HepG2 (cell line): ENCODE measurements at regions not wholly inside any gene's neighbourhood (a gene's known extent, or its start where the extent isn't known, plus 50 kb on each side); places are given as distances from the start of the nearest gene placed in this dataset.
"Not testable (repeated sequence)": the region's sequence is repeated elsewhere in the genome, so short reads cannot be mapped to it uniquely, and the experiment has no call there.

Experiments used
- CREB1 ChIP-seq, 2 experiments: fragments of 450-650 bp in 1 of 2; IDR thresholded peaks; 2 replicates each; pipeline ENCODE4 v1.6.1; 2016 to 2017; ENCODE audit warnings: control low read depth in 1 of 2, mild to moderate bottlenecking in 1 of 2, missing compliant biosample characterization in 1 of 2, missing genetic modification characterization in 1 of 2
- FOXO1 ChIP-seq: sonication (generic); formaldehyde crosslinking; IDR thresholded peaks from 2 replicates; pipeline ENCODE4 v1.4.0; 2020; ENCODE audit warnings: missing genetic modification reagents
- HES4 ChIP-seq: sonication (generic); formaldehyde crosslinking; IDR thresholded peaks from 2 replicates; pipeline ENCODE4 v1.9.0; 2021; ENCODE audit warnings: mild to moderate bottlenecking, missing genetic modification reagents, borderline replicate concordance
- HNF4G ChIP-seq, 2 experiments: sonication (generic) in 1 of 2; formaldehyde crosslinking in 1 of 2; IDR thresholded peaks; 2 replicates each; pipeline versions ENCODE4 v1.4.0 to v1.6.1; 2011 to 2020; ENCODE audit warnings: borderline replicate concordance in 2 of 2, low read depth in 2 of 2, mild to moderate bottlenecking in 2 of 2, low read length in 1 of 2, missing genetic modification reagents in 1 of 2, moderate library complexity in 1 of 2
- ISL2 ChIP-seq: sonication (generic); formaldehyde crosslinking; IDR thresholded peaks from 2 replicates; pipeline ENCODE4 v1.5.0; 2020; ENCODE audit warnings: missing genetic modification reagents
- MTA1 ChIP-seq: sonication (generic); formaldehyde crosslinking; IDR thresholded peaks from 2 replicates; pipeline ENCODE4 v1.4.0; 2020; ENCODE audit warnings: missing genetic modification reagents, mild to moderate bottlenecking, borderline replicate concordance
- MYPOP ChIP-seq: sonication (generic); formaldehyde crosslinking; IDR thresholded peaks from 2 replicates; pipeline ENCODE4 v1.8.1; 2023; ENCODE audit warnings: mild to moderate bottlenecking, moderate library complexity, missing genetic modification reagents
- PPARG ChIP-seq: conservative IDR thresholded peaks from 2 replicates; pipeline ENCODE4 v1.6.1; 2016; ENCODE audit warnings: missing biosample characterization, missing genetic modification reagents
- RCOR2 ChIP-seq: IDR thresholded peaks from 2 replicates; pipeline ENCODE4 v1.6.1; 2016; ENCODE audit warnings: missing biosample characterization, missing genetic modification reagents
- RXRB ChIP-seq: IDR thresholded peaks from 2 replicates; pipeline ENCODE4 v1.6.1; 2016; ENCODE audit warnings: borderline replicate concordance, missing genetic modification reagents, missing compliant biosample characterization
- SAP130 ChIP-seq: IDR thresholded peaks from 2 replicates; pipeline ENCODE4 v1.6.1; 2016; ENCODE audit warnings: low read depth
- TBX3 ChIP-seq: fragments of 450-650 bp; IDR thresholded peaks from 2 replicates; pipeline ENCODE4 v1.6.1; 2017; ENCODE audit warnings: antibody characterized with exemption, mild to moderate bottlenecking, inconsistent platforms, borderline replicate concordance
- THAP11 ChIP-seq: IDR thresholded peaks from 2 replicates; pipeline ENCODE4 v1.6.1; 2016; ENCODE audit warnings: missing biosample characterization, missing genetic modification reagents
- ZNF292 ChIP-seq: sonication (generic); formaldehyde crosslinking; IDR thresholded peaks from 2 replicates; pipeline ENCODE4 v1.8.1; 2022; ENCODE audit warnings: mild to moderate bottlenecking, low read depth, missing genetic modification reagents, borderline replicate concordance
- ZNF362 ChIP-seq: sonication (generic); formaldehyde crosslinking; IDR thresholded peaks from 2 replicates; pipeline ENCODE4 v1.4.0; 2020; ENCODE audit warnings: missing genetic modification reagents, mild to moderate bottlenecking, borderline replicate concordance
- ZNF430 ChIP-seq: sonication (generic); formaldehyde crosslinking; IDR thresholded peaks from 2 replicates; pipeline ENCODE4 v1.9.0; 2021; ENCODE audit warnings: mild to moderate bottlenecking, missing genetic modification reagents
- ZNF788 ChIP-seq: sonication (generic); formaldehyde crosslinking; IDR thresholded peaks from 2 replicates; pipeline ENCODE4 v1.5.0; 2020; ENCODE audit warnings: mild to moderate bottlenecking, missing genetic modification reagents, borderline replicate concordance
- TF ChIP-seq, protein P1 (sequence below): sonication (generic); formaldehyde crosslinking; IDR thresholded peaks from 2 replicates; pipeline ENCODE4 v1.4.0; 2020; ENCODE audit warnings: missing genetic modification reagents
- TF ChIP-seq, protein P2 (sequence below): IDR thresholded peaks from 2 replicates; pipeline ENCODE4 v1.6.1; 2016; ENCODE audit warnings: missing compliant biosample characterization, missing genetic modification reagents, borderline replicate concordance
- TF ChIP-seq, protein P3 (sequence below): IDR thresholded peaks from 2 replicates; pipeline ENCODE4 v1.6.1; 2016; ENCODE audit warnings: missing compliant biosample characterization, missing genetic modification reagents, borderline replicate concordance

DNA sequence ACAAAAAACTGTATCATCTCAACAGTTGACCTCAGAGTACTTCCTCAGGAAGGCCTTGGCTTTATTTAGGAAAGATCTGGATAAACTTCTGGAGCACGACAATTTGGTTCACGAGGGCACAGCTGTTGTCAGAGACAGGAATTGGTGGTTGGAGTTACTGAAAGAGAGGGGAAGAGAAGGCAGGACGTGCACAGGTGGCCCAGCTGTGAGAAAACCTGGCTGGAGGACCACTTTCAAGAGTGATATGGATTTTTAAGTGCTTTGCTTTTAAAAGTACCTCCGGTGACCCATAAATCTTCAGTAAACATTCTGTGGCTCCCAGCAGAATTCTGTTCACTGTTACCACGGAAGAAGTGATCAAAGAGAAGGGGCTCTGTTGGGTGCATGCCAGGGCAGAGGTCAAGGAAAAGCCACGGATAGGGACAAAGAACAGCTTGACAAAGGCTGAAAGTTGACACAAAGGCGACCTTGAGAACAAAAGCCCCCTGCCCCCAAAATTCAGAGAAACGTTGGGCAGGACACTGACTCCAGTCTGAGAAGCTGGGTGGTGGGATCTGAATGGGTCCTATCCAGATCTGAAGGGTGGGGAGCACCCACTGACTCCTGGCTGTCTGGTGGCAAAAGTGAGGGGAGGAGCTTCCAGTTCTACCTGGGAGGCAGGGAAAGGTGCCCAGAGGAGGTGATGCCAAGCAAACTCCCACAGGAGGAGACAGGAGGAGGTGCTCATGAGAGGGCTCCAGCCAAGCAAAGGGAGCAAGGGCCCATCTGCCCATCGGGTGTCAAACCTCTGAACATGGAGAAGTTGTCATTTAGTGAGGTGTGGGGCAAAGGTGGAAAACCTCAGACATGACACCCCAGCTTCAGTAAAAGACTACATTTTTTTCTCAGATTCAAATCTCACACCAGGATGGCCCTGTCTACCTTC lies 89.4 kb upstream of the UXS1 start (continued):
- peak; percentile 76 for TF ChIP-seq MTA1 (CRISPR knock-in tag)
- TF ChIP-seq CREB1 (IDR thresholded peaks at IDR 0.05), result not testable (repeated sequence)
- TF ChIP-seq CREB1 (CRISPR knock-in tag; IDR thresholded peaks at IDR 0.05), result peak; percentile 80; the same call in 1 of the 2 replicates
- TF ChIP-seq ZNF292, result 0 out of 2 replicates have a peak, but pooled peaks have one; percentile 28
- peak; percentile 77 for TF ChIP-seq ZNF430 (CRISPR knock-in tag)
- peak; percentile 87; the same call in 1 of the 2 replicates for TF ChIP-seq RCOR2 (CRISPR knock-in tag)
- TF ChIP-seq, protein P1, sequence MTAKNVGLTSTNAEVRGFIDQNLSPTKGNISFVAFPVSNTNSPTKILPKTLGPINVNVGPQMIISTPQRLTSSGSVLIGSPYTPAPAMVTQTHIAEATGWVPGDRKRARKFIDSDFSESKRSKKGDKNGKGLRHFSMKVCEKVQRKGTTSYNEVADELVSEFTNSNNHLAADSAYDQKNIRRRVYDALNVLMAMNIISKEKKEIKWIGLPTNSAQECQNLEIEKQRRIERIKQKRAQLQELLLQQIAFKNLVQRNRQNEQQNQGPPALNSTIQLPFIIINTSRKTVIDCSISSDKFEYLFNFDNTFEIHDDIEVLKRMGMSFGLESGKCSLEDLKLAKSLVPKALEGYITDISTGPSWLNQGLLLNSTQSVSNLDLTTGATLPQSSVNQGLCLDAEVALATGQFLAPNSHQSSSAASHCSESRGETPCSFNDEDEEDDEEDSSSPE (CRISPR knock-in tag), result peak; percentile 43; the same call in 1 of the 2 replicates
- peak; percentile 51; the same call in 1 of the 2 replicates for TF ChIP-seq MYPOP (CRISPR knock-in tag)
- TF ChIP-seq ZNF788 (CRISPR knock-in tag), result peak; percentile 49; the same call in 1 of the 2 replicates
- peak; percentile 55; the same call in 1 of the 2 replicates for TF ChIP-seq THAP11 (CRISPR knock-in tag)
- TF ChIP-seq HNF4G (IDR thresholded peaks at IDR 0.05; ENCODE audit: borderline replicate concordance, low read depth, low read length), result peak; percentile 84
- peak; percentile 86; the same call in 1 of the 2 replicates for TF ChIP-seq HNF4G (CRISPR knock-in tag; IDR thresholded peaks at IDR 0.05; ENCODE audit: borderline replicate concordance, low read depth)
- peak; percentile 80 for TF ChIP-seq ZNF362
- peak; percentile 74 for TF ChIP-seq SAP130
- TF ChIP-seq, protein P2, sequence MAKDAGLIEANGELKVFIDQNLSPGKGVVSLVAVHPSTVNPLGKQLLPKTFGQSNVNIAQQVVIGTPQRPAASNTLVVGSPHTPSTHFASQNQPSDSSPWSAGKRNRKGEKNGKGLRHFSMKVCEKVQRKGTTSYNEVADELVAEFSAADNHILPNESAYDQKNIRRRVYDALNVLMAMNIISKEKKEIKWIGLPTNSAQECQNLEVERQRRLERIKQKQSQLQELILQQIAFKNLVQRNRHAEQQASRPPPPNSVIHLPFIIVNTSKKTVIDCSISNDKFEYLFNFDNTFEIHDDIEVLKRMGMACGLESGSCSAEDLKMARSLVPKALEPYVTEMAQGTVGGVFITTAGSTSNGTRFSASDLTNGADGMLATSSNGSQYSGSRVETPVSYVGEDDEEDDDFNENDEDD (CRISPR knock-in tag), result 0 out of 2 replicates have a peak, but pooled peaks have one; percentile 23
- TF ChIP-seq TBX3, result 0 out of 2 replicates have a peak, but pooled peaks have one; percentile 38
- peak; percentile 91 for TF ChIP-seq FOXO1 (CRISPR knock-in tag)
- peak; percentile 97 for TF ChIP-seq RXRB (CRISPR knock-in tag)
- 0 out of 2 replicates have a peak, but pooled peaks have one; percentile 24 for TF ChIP-seq HES4 (CRISPR knock-in tag)
- peak; percentile 99 for TF ChIP-seq ISL2 (CRISPR knock-in tag)
- TF ChIP-seq PPARG, result peak; percentile 87
- TF ChIP-seq, protein P3, sequence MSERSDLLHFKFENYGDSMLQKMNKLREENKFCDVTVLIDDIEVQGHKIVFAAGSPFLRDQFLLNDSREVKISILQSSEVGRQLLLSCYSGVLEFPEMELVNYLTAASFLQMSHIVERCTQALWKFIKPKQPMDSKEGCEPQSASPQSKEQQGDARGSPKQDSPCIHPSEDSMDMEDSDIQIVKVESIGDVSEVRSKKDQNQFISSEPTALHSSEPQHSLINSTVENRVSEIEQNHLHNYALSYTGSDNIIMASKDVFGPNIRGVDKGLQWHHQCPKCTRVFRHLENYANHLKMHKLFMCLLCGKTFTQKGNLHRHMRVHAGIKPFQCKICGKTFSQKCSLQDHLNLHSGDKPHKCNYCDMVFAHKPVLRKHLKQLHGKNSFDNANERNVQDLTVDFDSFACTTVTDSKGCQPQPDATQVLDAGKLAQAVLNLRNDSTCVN, result peak; percentile 99
